Stimulated activated CD4-positive, alpha-beta T cell treated with anti-CD3 and anti-CD28 coated beads, Interleukin-2, amount 100 ng/mL, for 48 hours (primary cell): ENCODE measurements at regions not wholly inside any gene's neighbourhood (a gene's known extent, or its start where the extent isn't known, plus 50 kb on each side); places are given as distances from the start of the nearest gene placed in this dataset.

ENCODE experiments used
- DNase-seq, 2 donors: peaks; one replicate each; pipeline ENCODE4 v3.0.0-alpha.2; 2020

- no peak for DNase-seq
Observed at GRCh38 chr16:87244636-87245197, 72.5 kb downstream of the C16orf95 start.

GRCh38 chr16:87245511-87245910 is 71.7 kb downstream of the C16orf95 start:
- DNase-seq = no peak

- DNase-seq = no peak
Observed at GRCh38 chr16:87246269-87247065, 70.7 kb downstream of the C16orf95 start.

- no peak for DNase-seq
Observed at GRCh38 chr16:87248714-87249113, 68.5 kb downstream of the C16orf95 start.

- no peak for DNase-seq
Observed at GRCh38 chr16:87249425-87249824, 67.8 kb downstream of the C16orf95 start.

- DNase-seq = no peak
Observed at GRCh38 chr16:87250431-87250960, 66.7 kb downstream of the C16orf95 start.

GRCh38 chr16:87252269-87252970 is 64.8 kb downstream of the C16orf95 start:
- DNase-seq = no peak
